GM19023 (cell line): ENCODE measurements at regions not wholly inside any gene's neighbourhood (a gene's known extent, or its start where the extent isn't known, plus 50 kb on each side); places are given as distances from the start of the nearest gene placed in this dataset.

ENCODE experiments used
- ATAC-seq: cut with Tn5 transposase; IDR thresholded peaks from one replicate; pipeline ENCODE4 v1.9.1; 2021; ENCODE audit warnings: mild to moderate bottlenecking, moderate library complexity; ENCODE audit not compliant: unreplicated experiment

- no peak for ATAC-seq
Observed at GRCh38 chr1:221335161-221336101, 406.5 kb downstream of the DUSP10 start.

GRCh38 chr1:221336126-221336525, 405.8 kb downstream of the DUSP10 start:
- ATAC-seq, result no peak

GRCh38 chr1:221337106-221337505, 404.8 kb downstream of the DUSP10 start:
- no peak for ATAC-seq

GRCh38 chr1:221343136-221343535, 398.8 kb downstream of the DUSP10 start:
- ATAC-seq, result no peak

GRCh38 chr1:221343607-221344006, 398.3 kb downstream of the DUSP10 start:
- ATAC-seq, result no peak

GRCh38 chr1:221344693-221345092, 397.2 kb downstream of the DUSP10 start:
- no peak for ATAC-seq

- ATAC-seq, result no peak
Observed at GRCh38 chr1:221347706-221348105, 394.2 kb downstream of the DUSP10 start.

GRCh38 chr1:221350091-221350490, 391.8 kb downstream of the DUSP10 start:
- ATAC-seq, result no peak

GRCh38 chr1:221356693-221357092, 385.2 kb downstream of the DUSP10 start:
- ATAC-seq, result no peak

GRCh38 chr1:221363039-221363438, 378.9 kb downstream of the DUSP10 start:
- ATAC-seq, result no peak

GRCh38 chr1:221366495-221367110, 375.3 kb downstream of the DUSP10 start:
- no peak for ATAC-seq

GRCh38 chr1:221371705-221372104, 370.2 kb downstream of the DUSP10 start:
- ATAC-seq, result no peak

- no peak for ATAC-seq
Observed at GRCh38 chr1:221373795-221374194, 368.1 kb downstream of the DUSP10 start.

GRCh38 chr1:221376286-221376685, 365.6 kb downstream of the DUSP10 start:
- ATAC-seq, result no peak

- ATAC-seq, result no peak
Observed at GRCh38 chr1:221381910-221382623, 359.8 kb downstream of the DUSP10 start.

GRCh38 chr1:221392453-221392852, 349.4 kb downstream of the DUSP10 start:
- ATAC-seq, result no peak

- ATAC-seq, result no peak
Observed at GRCh38 chr1:221394011-221394544, 347.8 kb downstream of the DUSP10 start.

GRCh38 chr1:221396526-221396925, 345.4 kb downstream of the DUSP10 start:
- no peak for ATAC-seq

GRCh38 chr1:221397141-221397540, 344.7 kb downstream of the DUSP10 start:
- no peak for ATAC-seq

- no peak for ATAC-seq
Observed at GRCh38 chr1:221397606-221398005, 344.3 kb downstream of the DUSP10 start.

GRCh38 chr1:221405146-221405545, 336.7 kb downstream of the DUSP10 start:
- ATAC-seq, result no peak
